Transverse colon (tissue), 3 donors: ENCODE measurements at regions not wholly inside any gene's neighbourhood (a gene's known extent, or its start where the extent isn't known, plus 50 kb on each side); places are given as distances from the start of the nearest gene placed in this dataset.

Experiments
- EP300 ChIP-seq: sonication (generic); formaldehyde crosslinking; IDR thresholded peaks from one replicate; pipeline ENCODE4 v1.6.1; 2017; ENCODE audit warnings: antibody characterized with exemption, low read depth
- TF ChIP-seq, protein P1 (sequence below), 5 experiments: fragments of 200-600 bp in 3 of 5; fragments of 450-650 bp in 2 of 5; sonication (generic) in 3 of 5; IDR thresholded peaks; 1 replicate in 2 of 5; 2 replicates in 3 of 5; pipeline ENCODE4 v1.5.1; 2016 to 2017; ENCODE audit warnings: antibody characterized with exemption in 5 of 5, inconsistent platforms in 3 of 5, mild to moderate bottlenecking in 2 of 5, moderate library complexity in 1 of 5

DNA sequence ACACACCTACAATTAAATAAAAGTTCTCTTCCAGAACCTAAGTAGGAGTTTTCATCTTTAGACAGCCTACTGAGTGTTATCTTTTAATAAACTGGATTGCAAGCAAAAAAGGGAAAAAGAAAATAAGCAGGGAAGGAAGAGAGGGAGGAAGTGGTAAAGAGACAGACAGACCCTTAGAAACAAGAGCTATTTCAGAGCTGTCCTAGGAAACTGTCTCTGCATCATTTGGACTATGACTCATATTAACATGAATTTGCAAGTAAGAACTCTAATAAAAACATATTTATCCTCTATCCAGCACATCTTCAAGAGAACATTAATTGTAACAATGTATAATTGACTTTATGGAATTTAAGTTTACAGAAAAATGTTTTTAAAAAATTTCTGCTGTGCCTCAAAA is 438.8 kb upstream of the USP15 start:
- TF ChIP-seq, protein P1, sequence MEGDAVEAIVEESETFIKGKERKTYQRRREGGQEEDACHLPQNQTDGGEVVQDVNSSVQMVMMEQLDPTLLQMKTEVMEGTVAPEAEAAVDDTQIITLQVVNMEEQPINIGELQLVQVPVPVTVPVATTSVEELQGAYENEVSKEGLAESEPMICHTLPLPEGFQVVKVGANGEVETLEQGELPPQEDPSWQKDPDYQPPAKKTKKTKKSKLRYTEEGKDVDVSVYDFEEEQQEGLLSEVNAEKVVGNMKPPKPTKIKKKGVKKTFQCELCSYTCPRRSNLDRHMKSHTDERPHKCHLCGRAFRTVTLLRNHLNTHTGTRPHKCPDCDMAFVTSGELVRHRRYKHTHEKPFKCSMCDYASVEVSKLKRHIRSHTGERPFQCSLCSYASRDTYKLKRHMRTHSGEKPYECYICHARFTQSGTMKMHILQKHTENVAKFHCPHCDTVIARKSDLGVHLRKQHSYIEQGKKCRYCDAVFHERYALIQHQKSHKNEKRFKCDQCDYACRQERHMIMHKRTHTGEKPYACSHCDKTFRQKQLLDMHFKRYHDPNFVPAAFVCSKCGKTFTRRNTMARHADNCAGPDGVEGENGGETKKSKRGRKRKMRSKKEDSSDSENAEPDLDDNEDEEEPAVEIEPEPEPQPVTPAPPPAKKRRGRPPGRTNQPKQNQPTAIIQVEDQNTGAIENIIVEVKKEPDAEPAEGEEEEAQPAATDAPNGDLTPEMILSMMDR (IDR thresholded peaks at IDR 0.05), result no peak
- TF ChIP-seq EP300, result no peak
